Inferior parietal cortex (tissue), 1 donor: ENCODE measurements at regions not wholly inside any gene's neighbourhood (a gene's known extent, or its start where the extent isn't known, plus 50 kb on each side); places are given as distances from the start of the nearest gene placed in this dataset.

Experiments used
- DNase-seq: peaks from one replicate; pipeline ENCODE4 v3.0.0-alpha.2; 2016; ENCODE audit errors: extremely low spot score

GRCh38 chr5:56322592-56322991 is 89.5 kb upstream of the ANKRD55 start:
- no peak for DNase-seq

- DNase-seq = no peak
These were observed 88.2 kb upstream of the ANKRD55 start for GRCh38 chr5:56321236-56321881.

- no peak for DNase-seq
These were observed 87.6 kb upstream of the ANKRD55 start for GRCh38 chr5:56320686-56321085.

DNA sequence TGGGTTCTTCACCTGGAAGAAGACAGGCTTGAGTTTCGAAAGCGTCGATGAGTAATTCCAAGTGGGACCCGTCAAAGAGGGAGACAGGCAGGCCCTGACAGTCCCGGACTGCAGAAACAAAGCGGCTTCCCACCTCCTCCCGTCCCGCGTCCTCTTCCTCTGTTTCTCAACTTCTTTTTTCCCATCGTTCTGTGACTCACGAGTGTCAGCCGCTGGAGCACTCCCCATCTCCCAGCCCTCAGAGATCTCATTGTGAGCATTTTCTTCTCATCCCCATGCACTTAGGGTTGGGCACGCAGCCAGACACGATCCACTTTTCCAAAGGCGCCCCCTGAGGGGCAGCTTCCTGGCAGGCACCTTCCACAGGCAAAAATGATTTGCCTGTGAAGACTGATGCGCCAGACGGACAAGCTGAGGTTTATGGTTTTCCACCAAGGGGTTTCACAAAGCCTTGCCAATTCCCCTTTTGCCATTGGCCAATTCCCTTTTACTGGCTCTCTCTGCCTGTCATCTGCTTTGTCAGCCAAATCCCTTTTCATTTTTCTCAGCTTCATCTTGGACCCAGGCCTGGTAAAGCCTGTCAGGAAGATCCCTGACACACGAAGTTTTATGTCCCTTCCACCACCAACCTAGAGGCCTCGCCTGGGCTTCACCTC is 86.5 kb upstream of the ANKRD55 start:
- DNase-seq = no peak

GRCh38 chr5:56317923-56318561 is 84.9 kb upstream of the ANKRD55 start:
- no peak for DNase-seq

DNA sequence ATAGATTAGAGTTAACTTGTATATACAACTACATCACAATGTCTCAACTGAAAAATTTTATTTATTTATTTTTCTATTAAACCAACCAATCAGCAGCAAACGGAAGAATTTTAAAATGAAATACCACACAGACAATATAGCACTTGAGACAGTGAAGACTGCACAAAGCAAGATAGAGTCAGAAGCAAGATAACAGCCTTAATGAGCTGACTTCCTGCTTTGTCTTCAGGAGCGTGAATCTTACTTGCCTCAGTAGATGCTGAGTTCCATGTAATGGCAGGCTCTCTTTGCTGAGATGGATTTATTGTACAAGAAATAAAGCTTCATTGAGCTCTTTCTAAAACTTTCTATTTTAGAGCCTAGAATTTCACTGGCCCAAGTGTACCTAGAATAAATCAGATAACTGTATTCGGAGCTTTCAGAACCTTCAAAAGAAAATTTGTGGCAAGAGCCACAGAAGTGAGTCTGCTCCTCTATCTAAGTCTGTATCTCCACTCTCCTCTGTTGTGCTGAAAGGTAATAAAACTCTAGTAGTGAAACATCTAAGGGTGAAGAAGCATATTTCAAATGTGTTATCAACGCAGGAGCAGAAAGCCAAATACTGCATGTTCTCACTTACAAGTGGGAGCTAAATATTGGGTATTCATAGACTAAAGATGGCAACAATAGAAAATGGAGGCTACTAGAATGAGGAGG is 83.3 kb upstream of the ANKRD55 start:
- no peak for DNase-seq

DNA sequence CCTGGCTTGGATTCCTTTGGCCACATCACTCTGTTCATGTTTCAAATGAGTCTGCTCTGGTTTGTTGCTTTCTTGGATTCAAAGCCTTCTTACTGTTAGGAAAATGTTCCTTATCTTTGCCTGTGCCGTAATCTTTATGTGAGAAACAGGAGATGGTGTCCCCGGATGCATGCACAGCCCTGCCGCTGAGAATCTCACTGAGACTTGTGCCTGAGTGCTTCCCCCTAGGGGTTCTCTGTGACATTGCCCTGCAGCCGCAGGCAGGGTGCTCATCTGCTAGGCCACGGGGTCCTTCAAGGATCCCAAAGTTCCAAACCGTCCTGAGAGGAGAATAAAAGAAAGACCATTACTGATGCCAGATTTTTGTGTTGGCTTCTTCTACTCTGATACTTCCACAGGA is 81.4 kb upstream of the ANKRD55 start:
- DNase-seq = peak; percentile 23

GRCh38 chr5:56313596-56313995 is 80.5 kb upstream of the ANKRD55 start:
- no peak for DNase-seq

- no peak for DNase-seq
These were observed 79.9 kb upstream of the ANKRD55 start for GRCh38 chr5:56313004-56313531.

GRCh38 chr5:56311306-56311905 is 78.3 kb upstream of the ANKRD55 start:
- DNase-seq = no peak

DNA sequence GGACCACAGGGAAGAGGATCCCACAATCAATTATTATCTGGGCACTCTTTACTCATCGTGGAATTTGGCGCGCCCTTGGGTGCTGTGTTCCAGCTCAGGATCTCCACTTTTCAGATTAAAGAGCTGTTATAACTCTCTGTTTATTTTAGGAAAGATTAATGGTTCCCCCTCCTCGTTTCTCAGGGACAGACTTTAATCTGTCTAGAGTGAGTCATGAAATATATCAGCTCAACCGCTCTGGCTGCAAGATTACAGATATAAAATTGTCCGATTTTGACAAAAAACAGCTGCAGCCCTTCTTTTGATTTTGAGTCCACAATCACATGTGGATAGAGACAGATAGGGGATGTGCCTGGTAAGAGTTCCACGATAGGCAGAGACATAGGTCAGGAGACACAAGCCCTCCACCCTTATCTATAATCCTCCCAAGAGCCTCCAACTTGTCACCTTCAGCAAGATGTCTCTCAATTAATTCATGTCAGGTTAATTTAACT is 77.6 kb upstream of the ANKRD55 start:
- DNase-seq = no peak

DNA sequence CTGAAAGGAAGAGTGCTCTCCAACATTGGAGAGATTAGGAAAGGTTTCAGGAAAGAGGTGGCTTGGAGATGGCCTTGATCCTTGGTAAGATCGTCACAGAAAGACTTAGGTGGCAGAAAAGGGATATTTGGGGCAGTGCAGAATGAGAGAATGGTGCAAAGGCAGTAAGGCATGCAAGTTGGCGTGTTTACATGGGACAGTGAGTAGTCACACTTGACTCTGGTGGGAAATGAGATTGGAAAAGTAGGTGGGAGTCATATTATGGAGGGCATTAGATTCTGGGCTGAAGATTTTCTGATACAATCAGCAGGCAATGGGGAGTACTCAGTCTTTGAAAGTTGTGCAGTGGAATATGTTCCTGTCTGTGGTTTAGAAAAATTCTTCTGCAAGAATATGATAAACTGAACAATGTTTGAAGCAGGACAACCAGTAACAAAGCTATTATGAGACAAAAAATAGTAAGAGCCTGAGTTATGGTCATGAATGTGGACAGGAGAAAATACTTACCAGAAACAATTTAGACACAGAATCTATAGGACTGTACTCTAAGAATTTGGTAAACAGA is 76.2 kb upstream of the ANKRD55 start:
- DNase-seq = no peak

DNA sequence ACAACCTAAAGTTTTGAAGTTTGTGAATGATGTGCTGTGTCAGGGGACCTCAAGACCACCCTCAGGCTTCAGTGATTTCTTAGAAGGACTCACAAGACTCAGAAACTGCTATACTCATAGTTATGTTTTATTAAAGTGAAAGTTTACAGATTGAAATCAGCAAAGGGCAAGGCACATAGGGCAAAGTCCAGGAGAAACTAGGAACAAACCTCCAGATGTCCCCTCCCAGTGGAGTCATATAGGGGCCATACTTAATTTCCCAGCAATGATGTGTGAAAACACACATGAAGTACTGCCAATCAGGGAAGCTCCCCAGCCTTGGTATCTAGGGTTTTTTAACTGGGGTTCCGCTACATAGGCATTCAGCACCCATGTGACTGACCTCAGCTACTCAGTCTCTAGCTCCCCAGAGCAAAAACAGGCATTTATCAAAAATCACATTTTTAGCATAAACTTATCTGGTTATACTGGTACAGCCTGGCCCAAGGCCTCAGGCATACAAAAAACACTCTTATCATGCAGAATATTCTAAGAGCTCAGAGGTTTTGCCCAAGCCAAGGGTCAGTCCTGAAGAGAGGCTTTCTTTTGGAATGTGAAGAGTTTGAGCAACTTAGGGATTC is 74.7 kb upstream of the ANKRD55 start:
- no peak for DNase-seq

DNA sequence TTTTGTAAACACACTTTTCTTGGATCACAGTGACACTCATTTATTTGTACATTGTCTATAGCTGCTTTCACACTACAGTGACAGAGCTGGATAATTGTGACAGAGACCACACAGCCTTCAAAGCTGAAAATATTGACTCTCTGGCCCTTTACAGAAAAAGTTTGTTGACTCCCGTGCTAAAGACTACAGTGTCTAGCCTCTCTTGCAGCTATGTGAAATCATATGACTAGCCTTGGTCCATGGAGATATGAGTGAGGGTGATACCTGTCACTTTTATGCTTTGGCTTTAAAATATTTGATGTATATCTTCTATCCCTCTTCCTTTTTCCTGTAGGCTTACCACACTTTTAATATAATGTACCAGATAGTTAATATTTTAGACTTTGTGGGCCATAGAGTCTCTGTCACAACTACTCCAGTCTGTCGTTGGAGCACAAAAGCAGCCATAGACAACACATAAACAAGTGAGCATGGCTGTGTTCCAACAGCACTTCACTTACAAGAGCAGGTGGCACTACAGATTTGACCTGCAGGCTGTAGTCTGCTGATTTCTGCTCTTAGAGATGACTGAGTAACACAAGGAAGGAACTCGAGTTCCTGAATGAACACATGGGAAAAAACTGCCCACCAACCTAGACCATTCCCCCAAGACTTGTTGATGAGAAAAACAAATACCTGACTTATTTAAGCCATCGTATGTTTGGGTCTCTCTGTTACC is 73.5 kb upstream of the ANKRD55 start:
- no peak for DNase-seq

- DNase-seq = no peak
These were observed 72.1 kb upstream of the ANKRD55 start for GRCh38 chr5:56305001-56305950.

- no peak for DNase-seq
These were observed 70.4 kb upstream of the ANKRD55 start for GRCh38 chr5:56303511-56303910.

GRCh38 chr5:56302027-56302426 is 68.9 kb upstream of the ANKRD55 start:
- DNase-seq = no peak

- no peak for DNase-seq
These were observed 67.9 kb upstream of the ANKRD55 start for GRCh38 chr5:56301069-56301468.

DNA sequence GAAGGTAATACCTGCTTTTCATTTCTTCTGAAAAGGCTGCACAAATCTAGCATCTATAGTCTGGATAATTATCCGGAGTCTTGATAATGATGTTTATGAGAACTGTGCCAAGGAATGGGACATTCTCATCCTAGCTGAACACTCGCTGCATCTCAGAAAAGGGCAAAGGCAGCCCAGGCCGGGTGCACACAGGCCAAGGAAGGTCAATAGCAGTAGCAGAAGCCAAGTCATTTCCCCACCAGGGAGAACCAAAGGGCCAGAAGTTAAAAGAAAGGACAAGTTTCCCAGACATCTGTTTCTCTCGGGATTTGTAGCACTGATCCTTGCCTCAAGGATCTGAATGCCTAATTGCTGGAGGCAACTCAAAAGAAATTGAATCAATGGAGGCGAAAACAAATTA is 66.1 kb upstream of the ANKRD55 start:
- no peak for DNase-seq
